ENCODE measurements at regions not wholly inside any gene's neighbourhood (a gene's known extent, or its start where the extent isn't known, plus 50 kb on each side); places are given as distances from the start of the nearest gene placed in this dataset.
"Not testable (repeated sequence)": the region's sequence is repeated elsewhere in the genome, so short reads cannot be mapped to it uniquely, and the experiment has no call there.

GRCh38 chr1:81513796-81514354 lies 286.9 kb upstream of the ADGRL2 start:
- DNase-seq = no peak

GRCh38 chr1:81512252-81513003 lies 288.3 kb upstream of the ADGRL2 start:
- DNase-seq = no peak

DNA sequence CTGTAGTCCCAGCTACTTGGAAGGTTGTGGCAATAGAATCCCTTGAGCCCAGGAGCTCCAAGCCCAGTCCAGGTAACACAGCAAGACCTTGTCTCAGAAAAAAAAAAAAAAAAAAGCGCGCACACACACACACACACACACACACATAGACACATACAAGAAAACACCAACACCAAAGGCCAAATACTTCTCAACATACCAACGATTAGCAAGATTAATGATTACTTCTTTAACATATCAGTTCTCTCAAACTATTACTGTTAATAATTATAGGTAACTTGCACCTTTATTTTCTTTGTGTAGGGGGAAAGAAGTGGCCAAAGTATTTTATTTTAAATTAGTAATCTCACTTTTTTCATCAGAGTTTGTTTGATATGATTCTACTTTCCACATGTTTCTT lies 289.5 kb upstream of the ADGRL2 start:
- no peak for DNase-seq

DNA sequence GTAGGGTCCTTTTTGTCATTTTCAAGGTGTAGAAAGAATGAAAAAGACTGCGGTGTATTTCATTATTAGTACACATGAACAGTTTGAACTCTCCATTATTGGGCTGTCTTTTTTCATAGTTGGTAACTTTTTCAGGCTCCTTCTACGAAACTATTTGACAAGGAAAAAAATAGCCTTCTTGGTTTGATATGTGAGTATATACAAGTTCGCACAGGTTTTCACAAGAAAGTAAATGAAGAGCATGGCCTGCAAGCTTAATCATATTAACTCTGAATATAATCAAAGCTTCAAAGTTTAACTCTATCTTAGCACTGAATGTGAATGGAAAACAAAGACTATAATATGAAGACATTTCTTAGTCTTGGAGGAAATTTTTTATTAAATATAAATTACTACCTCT lies 290.0 kb upstream of the ADGRL2 start:
- DNase-seq = no peak

- DNase-seq = no peak
These were observed 291.1 kb upstream of the ADGRL2 start for GRCh38 chr1:81509594-81509993.

DNA sequence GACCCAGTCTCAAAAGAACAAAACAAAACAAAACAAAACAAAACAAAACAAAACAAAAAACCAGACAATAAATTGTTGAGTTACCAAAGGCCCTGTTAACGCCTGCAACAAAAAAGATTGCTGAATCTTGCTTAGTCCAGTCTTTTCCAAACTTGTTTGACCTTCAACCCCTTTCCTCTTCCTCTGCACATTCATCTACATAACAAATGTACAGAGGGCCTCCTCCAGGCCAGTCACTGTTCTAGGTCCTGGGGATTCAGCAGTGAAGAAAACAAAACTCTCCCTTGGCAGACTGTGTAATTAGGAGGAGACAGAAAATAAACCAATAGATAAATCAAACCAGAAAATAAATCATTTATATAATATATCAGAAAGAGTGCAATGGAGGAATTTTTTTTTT lies 294.0 kb upstream of the ADGRL2 start:
- DNase-seq = no peak

DNA sequence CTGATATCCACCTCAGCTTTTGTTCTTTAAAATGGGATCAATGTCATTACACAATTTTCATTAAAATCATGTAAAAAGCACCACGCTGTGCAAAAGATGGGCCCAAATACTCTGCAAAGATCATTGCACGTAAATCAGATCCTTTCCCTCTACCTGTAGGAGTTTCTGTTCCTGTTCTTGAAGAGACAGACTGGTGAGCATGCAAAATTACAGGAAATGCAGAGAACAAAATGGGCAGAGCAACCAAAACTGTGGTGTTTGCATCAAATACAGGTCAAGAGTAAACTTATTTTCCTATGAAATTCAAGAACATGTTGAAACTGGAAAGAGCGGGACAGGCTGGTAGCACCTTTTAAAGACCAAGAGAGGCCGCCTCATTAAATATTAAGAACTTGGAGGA lies 294.9 kb upstream of the ADGRL2 start:
- DNase-seq = no peak

DNA sequence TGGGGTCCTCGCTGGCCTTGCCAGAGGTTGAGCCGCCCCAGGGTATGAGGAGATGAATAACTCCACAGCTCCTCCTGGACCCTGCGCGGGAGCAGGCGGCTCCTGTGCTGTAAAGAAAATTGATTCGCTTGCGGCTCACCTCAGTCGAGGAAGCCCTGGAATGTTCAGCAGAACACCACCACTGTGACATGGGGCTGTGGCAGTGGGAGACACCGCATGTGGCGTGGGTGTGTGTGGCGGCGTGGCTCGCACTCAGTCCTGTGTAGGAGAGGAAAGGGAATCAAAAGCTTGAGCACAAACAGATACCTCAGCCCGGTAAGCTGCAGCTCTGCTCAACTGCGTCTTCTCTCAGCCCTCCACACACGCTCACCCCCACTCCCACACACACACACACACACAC lies 295.9 kb upstream of the ADGRL2 start:
- DNase-seq = not testable (repeated sequence)

DNA sequence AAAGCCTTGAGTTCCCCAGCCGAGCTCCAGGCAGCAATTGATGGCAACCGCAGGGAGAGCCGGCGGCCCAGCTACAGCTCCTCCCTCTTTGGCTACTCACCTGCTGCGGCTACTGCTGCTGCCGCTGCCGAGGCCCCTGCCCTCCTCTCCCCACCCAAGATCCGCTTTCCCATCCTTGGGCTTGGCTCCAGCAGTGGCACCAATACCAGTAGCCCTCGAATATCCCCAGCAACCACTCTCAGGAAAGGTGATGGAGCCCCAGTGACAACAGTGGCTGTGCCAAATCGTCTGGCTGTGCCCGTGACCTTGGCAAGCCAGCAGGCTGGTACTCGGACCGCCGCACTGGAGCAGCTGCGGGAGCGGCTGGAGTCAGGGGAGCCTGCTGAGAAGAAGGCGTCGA lies 298.0 kb upstream of the ADGRL2 start:
- not testable (repeated sequence) for DNase-seq

DNA sequence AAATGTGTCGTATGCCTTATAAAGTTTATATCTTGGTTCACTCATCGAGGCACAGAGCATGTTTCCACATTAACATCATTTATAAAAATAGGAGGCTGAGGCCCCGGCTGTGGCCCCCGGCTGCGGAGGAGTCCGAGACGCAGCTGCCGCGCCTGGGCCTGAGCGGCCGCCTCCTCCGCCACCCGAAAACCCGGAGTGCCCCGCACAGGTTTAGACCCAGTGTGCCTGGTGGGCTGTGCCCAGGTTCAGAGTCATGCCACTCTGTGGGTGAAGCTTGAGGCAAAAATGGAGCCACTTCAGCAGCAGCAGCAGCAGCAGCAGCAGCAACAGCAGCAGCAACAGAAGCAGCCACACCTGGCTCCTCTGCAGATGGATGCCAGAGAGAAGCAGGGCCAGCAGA lies 299.2 kb upstream of the ADGRL2 start:
- DNase-seq = not testable (repeated sequence)

- no peak for DNase-seq
These were observed 301.2 kb upstream of the ADGRL2 start for GRCh38 chr1:81499487-81499886.

DNA sequence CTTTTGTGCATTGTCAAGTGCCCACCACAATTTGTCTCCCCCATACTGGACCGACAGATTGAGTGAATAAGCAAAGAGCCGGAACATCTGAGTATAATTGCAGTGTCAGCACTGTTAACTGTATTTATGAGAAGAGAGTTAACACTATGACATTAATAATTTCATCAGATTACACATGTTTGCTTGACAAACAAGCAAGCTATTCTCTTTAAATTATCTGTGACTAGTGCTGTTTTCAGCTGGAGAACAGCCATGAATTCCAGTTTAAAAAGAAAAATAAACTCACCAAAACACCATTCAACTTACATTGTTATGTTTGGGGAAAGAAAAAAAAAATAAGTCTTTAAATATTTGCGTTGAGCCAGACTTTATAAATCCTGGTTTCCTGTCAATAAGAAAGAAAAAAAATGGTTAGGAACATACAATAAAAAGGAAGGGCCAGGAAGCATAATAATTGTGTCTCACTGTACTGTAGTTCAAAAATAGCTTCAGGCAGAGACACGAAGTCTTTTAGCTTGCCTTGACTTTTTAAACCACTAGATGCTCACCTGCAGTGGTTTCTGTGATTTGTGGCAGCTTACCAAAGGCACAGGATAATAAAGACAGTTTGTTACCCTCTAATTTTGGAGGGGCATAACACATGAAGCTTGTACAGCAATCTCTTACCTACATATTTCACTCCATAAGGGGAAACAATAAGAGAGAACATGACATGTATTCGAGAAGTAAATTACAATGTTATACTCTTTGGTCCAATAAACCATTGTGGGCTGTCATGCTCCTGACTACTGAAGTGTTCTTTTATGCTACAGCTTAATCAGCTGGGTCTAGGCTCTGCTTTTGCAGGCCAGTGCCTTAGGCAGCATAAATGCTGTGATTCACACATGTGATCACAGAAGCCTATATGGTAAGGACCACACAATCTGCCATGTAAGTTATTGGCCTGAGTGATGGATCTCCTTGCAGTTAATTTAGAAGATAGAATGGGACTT lies 302.0 kb upstream of the ADGRL2 start:
- no peak for DNase-seq

DNA sequence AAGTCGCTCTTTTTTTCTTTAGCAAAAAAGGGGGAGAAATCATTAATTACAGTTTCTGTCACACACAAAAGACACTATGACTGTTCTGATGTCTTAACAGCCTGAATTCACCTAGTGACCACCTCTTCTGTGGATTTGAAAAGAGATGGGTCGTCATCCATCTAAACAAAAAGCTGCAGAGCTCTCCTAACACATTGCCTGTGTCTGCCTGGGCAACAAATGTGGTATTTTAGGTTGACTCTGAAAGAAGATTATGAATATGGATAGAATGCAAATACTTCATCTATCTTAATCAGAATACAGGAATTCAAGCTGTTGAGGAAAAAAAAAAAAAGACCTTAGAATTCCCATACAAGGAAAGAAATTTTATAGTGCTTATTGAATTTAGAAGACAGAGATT lies 304.4 kb upstream of the ADGRL2 start:
- DNase-seq = no peak

GRCh38 chr1:81493102-81493869 lies 307.4 kb upstream of the ADGRL2 start:
- DNase-seq = no peak

GRCh38 chr1:81492628-81493027 lies 308.1 kb upstream of the ADGRL2 start:
- DNase-seq = no peak

DNA sequence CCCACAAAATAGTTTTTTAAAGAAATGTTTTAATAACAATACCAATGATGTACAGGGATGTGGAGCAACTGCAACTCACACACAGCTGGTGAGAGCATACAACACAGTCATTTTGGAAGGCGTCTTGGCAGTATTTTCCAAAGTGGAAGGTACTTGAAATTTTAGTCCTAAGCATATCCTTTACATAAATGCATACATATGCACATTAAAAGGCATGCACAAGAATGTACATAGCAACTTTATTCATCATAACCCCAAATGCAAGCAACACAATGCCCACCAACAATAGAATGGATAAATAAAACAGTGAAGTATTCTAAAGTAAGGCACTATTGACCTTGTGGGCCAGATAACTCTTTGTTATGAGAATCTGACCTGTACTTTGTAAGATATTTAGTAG lies 310.1 kb upstream of the ADGRL2 start:
- no peak for DNase-seq

DNA sequence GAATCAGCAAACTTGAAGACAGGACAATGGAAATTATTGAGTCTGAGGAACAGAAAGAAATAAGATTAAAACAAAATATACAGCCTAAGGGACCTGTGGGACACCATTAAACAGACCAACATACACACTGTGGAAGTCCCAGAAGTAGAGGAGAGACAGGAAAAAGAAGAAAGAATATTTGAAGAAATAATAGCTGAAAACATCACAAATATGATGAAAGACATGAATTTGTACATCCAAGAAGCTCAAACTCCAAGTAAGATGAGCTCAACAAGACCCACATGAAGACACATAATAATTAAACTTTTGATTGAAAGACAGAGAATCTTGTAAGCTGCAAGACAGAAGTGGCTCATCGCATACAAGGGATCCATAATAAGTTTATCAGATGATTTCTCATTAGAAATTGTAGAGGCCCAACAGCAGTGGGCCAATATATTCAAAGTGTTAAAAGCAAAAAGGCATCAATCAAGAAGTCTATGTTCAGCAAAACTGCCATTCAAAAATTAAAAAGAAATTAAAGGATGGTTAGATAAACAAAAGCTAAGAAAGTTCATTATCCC lies 311.3 kb upstream of the ADGRL2 start:
- DNase-seq = no peak

GRCh38 chr1:81484284-81484683 lies 316.4 kb upstream of the ADGRL2 start:
- DNase-seq = no peak

DNA sequence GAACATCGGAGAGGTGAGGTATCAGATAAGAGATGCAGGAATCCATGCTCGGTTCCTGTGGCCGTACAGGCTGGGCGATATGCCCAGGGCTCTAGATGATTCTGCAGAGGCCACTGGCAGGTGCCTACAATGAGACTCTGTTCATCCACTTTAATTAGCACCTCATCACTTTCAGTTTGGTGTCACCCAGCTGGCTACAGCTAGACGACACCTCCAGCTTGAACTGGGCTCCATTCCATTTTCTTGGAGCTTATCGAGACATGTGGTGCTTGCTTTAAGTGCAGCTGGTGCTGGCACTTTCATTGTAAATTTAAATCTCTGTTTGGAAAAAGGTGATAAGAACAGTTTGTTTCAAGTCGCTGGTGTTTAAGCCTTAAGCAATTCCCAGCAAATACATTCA lies 322.5 kb upstream of the ADGRL2 start:
- DNase-seq = no peak

GRCh38 chr1:81477710-81478109 lies 323.0 kb upstream of the ADGRL2 start:
- DNase-seq = no peak

DNA sequence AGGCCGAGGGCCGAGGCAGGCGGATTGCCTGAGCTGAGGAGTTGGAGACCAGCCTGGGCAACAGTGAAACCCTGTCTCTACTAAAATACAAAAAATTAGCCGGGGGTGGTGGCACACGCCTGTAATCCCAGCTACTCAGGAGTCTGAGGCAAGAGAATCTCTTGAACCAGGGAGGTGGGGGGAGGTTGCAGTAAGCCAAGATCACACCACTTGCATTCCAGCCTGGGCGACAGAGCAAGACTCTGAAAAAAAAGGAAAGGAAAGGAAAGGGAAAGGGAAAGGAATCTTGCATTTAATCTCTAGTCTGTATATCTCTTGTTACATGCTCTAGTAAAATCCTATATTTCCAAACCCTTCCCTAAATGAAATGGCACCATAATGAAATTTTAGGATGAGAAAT lies 328.3 kb upstream of the ADGRL2 start:
- DNase-seq = no peak

- DNase-seq = no peak
These were observed 329.5 kb upstream of the ADGRL2 start for GRCh38 chr1:81471255-81471654.

DNA sequence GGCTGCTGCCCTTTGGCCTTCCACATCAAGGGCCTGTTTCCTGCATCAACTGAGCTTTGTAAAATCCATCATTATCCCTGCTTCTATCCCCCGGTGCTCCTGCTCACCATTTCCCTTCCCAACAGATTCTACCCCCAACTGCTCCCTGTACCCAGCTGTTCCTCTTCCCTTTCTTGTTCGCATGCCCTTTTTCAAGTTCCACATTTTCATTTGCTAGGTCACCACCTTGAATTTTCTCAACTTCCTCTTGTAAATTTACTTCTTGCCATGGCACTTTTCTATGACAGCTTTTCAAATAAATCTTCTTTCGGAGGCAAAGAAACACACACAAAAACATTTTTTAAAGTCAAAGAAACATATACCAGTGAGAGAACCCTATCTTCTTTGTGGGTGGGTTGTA lies 330.5 kb upstream of the ADGRL2 start:
- no peak for DNase-seq

Measured in NK-92 treated with Interleukin-12 subunit alpha and Interleukin-12 subunit beta, amount 100 ng/mL, for 24 hours (cell line).